Transverse colon (tissue), 4 donors: ENCODE measurements at regions not wholly inside any gene's neighbourhood (a gene's known extent, or its start where the extent isn't known, plus 50 kb on each side); places are given as distances from the start of the nearest gene placed in this dataset.

Experiments used
- DNase-seq: peaks from one replicate; pipeline ENCODE4 v3.0.0-alpha.2; 2019
- H3K27ac ChIP-seq, 4 donors: fragments of 200-600 bp; sonication (generic); 2 replicates each; pipeline ENCODE4 v1.5.1; 2016 to 2018; ENCODE audit warnings: inconsistent platforms in 4 of 4
- H3K27me3 ChIP-seq: fragments of 200-600 bp; sonication (generic); 2 replicates; pipeline ENCODE4 v1.5.1; 2017; ENCODE audit warnings: inconsistent platforms
- H3K36me3 ChIP-seq, 4 donors: fragments of 200-600 bp; sonication (generic); 2 replicates each; pipeline ENCODE4 v1.5.1; 2017 to 2019; ENCODE audit warnings: inconsistent platforms in 4 of 4
- H3K4me1 ChIP-seq, 4 donors: fragments of 200-600 bp; sonication (generic); 2 replicates each; pipeline ENCODE4 v1.5.1; 2017 to 2020; ENCODE audit warnings: inconsistent platforms in 4 of 4
- H3K4me3 ChIP-seq, 4 donors: fragments of 200-600 bp; sonication (generic); 1 replicate in 1 of 4; 2 replicates in 3 of 4; pipeline versions ENCODE4 v1.5.1 to v1.6.1; 2017 to 2019; ENCODE audit warnings: inconsistent platforms in 4 of 4
- H3K9me3 ChIP-seq, 2 donors: fragments of 200-600 bp; sonication (generic); 2 replicates each; pipeline ENCODE4 v1.5.1; 2017 to 2019; ENCODE audit warnings: inconsistent platforms in 2 of 2
- EP300 ChIP-seq: sonication (generic); formaldehyde crosslinking; IDR thresholded peaks from one replicate; pipeline ENCODE4 v1.6.1; 2017; ENCODE audit warnings: antibody characterized with exemption, low read depth
- POLR2A ChIP-seq: fragments of 450-650 bp; IDR thresholded peaks from one replicate; pipeline ENCODE4 v1.6.1; 2016; ENCODE audit warnings: antibody characterized with exemption, mild to moderate bottlenecking, moderate library complexity
- POLR2AphosphoS5 ChIP-seq, 3 donors: sonication (generic); formaldehyde crosslinking; IDR thresholded peaks; one replicate each; pipeline ENCODE4 v1.6.1; 2016; ENCODE audit warnings: antibody characterized with exemption in 3 of 3
- WGBS, 2 donors: methylation state at CpG; one replicate each; pipeline ENCODE4 v1.1.5; 2018; ENCODE audit warnings: low coverage in 1 of 2; 5-methylcytosine and 5-hydroxymethylcytosine counted together
- in situ Hi-C, 4 donors: fragments of 200-750 bp; cut with MboI; loops; one replicate each; pipeline versions ENCODE4 v1.15.0 to v1.15.1; 2017; ENCODE audit warnings: low sequenced_read_pairs in 3 of 4, low pct_ligation_motif_present in 1 of 4, low pct_unique_long_range_greater_than_20kb in 1 of 4
- intact Hi-C: fragments of 100-400 bp; cut with DNase I; formaldehyde crosslinking; loops from one replicate; pipeline ENCODE4 v1.15.1; 2023; ENCODE audit warnings: low total_unique reads
- TF ChIP-seq, protein P1 (sequence below), 5 experiments: fragments of 200-600 bp in 3 of 5; fragments of 450-650 bp in 2 of 5; sonication (generic) in 3 of 5; IDR thresholded peaks; 1 replicate in 2 of 5; 2 replicates in 3 of 5; pipeline ENCODE4 v1.5.1; 2016 to 2017; ENCODE audit warnings: antibody characterized with exemption in 5 of 5, inconsistent platforms in 3 of 5, mild to moderate bottlenecking in 2 of 5, moderate library complexity in 1 of 5

GRCh38 chr1:172812118-172812517, 153.2 kb downstream of the FASLG start:
- Histone ChIP-seq H3K4me1 (no peaks in the 10 kb centered on the region), H3K27me3 (no peaks in the 10 kb centered on the region), H3K27ac (no peak overlapping the region), H3K36me3 (no peaks in the 10 kb centered on the region), H3K4me3 (no peak overlapping the region), H3K9me3 (no peaks in the 10 kb centered on the region)
- intact Hi-C loops (no loop called here), in situ Hi-C loops (no loop called here)
- DNase-seq = no peak
- TF ChIP-seq POLR2A = no peak
- no peak for TF ChIP-seq EP300
- TF ChIP-seq, protein P1, sequence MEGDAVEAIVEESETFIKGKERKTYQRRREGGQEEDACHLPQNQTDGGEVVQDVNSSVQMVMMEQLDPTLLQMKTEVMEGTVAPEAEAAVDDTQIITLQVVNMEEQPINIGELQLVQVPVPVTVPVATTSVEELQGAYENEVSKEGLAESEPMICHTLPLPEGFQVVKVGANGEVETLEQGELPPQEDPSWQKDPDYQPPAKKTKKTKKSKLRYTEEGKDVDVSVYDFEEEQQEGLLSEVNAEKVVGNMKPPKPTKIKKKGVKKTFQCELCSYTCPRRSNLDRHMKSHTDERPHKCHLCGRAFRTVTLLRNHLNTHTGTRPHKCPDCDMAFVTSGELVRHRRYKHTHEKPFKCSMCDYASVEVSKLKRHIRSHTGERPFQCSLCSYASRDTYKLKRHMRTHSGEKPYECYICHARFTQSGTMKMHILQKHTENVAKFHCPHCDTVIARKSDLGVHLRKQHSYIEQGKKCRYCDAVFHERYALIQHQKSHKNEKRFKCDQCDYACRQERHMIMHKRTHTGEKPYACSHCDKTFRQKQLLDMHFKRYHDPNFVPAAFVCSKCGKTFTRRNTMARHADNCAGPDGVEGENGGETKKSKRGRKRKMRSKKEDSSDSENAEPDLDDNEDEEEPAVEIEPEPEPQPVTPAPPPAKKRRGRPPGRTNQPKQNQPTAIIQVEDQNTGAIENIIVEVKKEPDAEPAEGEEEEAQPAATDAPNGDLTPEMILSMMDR (IDR thresholded peaks at IDR 0.05) = no peak
- TF ChIP-seq POLR2AphosphoS5 (IDR thresholded peaks at IDR 0.05) = no peak

DNA sequence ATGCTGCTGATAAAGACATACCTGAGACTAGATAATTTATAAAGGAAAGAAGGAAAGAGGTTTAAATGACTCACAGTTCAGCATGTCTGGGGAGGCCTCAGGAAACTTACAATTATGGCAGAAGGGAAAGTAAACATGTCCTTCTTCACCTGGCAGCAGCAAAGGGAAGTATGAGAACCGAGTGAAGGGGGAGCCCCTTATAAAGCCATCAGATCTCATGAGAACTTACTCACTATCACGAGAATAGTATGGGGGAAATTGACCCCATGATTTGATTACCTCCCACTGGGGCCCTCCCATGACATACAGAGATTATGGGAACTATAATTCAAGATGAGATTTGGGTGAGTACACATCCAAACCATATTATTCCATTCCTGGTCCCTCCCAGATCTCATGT, 154.4 kb downstream of the FASLG start:
- intact Hi-C loops (no loop called here), in situ Hi-C loops (no loop called here)
- Histone ChIP-seq H3K27me3 (no peaks in the 10 kb centered on the region), H3K4me1 (no peaks in the 10 kb centered on the region), H3K36me3 (no peaks in the 10 kb centered on the region), H3K27ac (no peak overlapping the region), H3K4me3 (no peak overlapping the region), H3K9me3 (no peaks in the 10 kb centered on the region)
- TF ChIP-seq, protein P1 (IDR thresholded peaks at IDR 0.05) = no peak
- TF ChIP-seq POLR2A (no peak), POLR2AphosphoS5 (IDR thresholded peaks at IDR 0.05) (no peak), EP300 (no peak)
- no peak for DNase-seq
- 37 to 61% methylated on average over 2 of the region's 2 CpGs for WGBS, 2 donors

- no peak for DNase-seq
- H3K36me3 ChIP-seq = no peaks in the 10 kb centered on the region
- in situ Hi-C loops (no loop called here), intact Hi-C loops (no loop called here)
- WGBS, 2 donors = 94% methylated on average over 2 of the region's 2 CpGs; no CpG with 5 or more reads in 1 of the 2 donors
- no peaks in the 10 kb centered on the region for H3K27me3 ChIP-seq
- H3K27ac ChIP-seq = no peak overlapping the region
- H3K4me1 ChIP-seq = peaks cover 0 to 3% (median 0%) of the 10 kb centered on the region in 4 donors
- TF ChIP-seq POLR2AphosphoS5 (IDR thresholded peaks at IDR 0.05) (no peak), POLR2A (no peak), EP300 (no peak)
- TF ChIP-seq, protein P1 (IDR thresholded peaks at IDR 0.05) = no peak
- no peaks in the 10 kb centered on the region for H3K9me3 ChIP-seq
- H3K4me3 ChIP-seq = no peak overlapping the region
These were observed 155.5 kb downstream of the FASLG start for GRCh38 chr1:172814428-172814827.

- no peaks in the 10 kb centered on the region for H3K27me3 ChIP-seq
- H3K4me1 ChIP-seq = peaks cover 0 to 3% (median 0%) of the 10 kb centered on the region in 4 donors
- DNase-seq = no peak
- H3K36me3 ChIP-seq = no peaks in the 10 kb centered on the region
- H3K4me3 ChIP-seq = no peak overlapping the region
- in situ Hi-C loops = no loop called here
- H3K9me3 ChIP-seq = no peaks in the 10 kb centered on the region
- no peak overlapping the region for H3K27ac ChIP-seq
- TF ChIP-seq EP300 = no peak
- TF ChIP-seq POLR2AphosphoS5 (IDR thresholded peaks at IDR 0.05) = no peak
- TF ChIP-seq POLR2A = no peak
- TF ChIP-seq, protein P1 (IDR thresholded peaks at IDR 0.05) = no peak
- intact Hi-C loops = no loop called here
These were observed 156.8 kb downstream of the FASLG start for GRCh38 chr1:172815740-172816139.
